Fibroblast of lung (primary cell): ENCODE measurements at regions not wholly inside any gene's neighbourhood (a gene's known extent, or its start where the extent isn't known, plus 50 kb on each side); places are given as distances from the start of the nearest gene placed in this dataset.

ENCODE experiments used
- CTCF ChIP-seq, 2 donors: IDR thresholded peaks in 1 of 2; conservative IDR thresholded peaks in 1 of 2; 1 replicate in 1 of 2; 2 replicates in 1 of 2; pipeline ENCODE4 v1.5.1; 2011 to 2012; ENCODE audit warnings: low read length in 2 of 2, control low read depth in 1 of 2, inconsistent platforms in 1 of 2, low read depth in 1 of 2, mild to moderate bottlenecking in 1 of 2
- EZH2 ChIP-seq: IDR thresholded peaks from 2 replicates; pipeline ENCODE4 v1.5.1; 2012; ENCODE audit warnings: low read length, control low read depth, mild to moderate bottlenecking; ENCODE audit errors: missing control alignments

- no peak for TF ChIP-seq CTCF (conservative IDR thresholded peaks at IDR 0.05 in 1 of 2, IDR thresholded peaks at IDR 0.05 in 1 of 2; ENCODE audit: low read depth in 1 of 2, low read length in 2 of 2)
- no peak for TF ChIP-seq EZH2
Measured at GRCh38 chr6:167400482-167401138, 75.7 kb downstream of the TTLL2 start.
